Hepatocyte (in vitro differentiated cells): ENCODE measurements at regions not wholly inside any gene's neighbourhood (a gene's known extent, or its start where the extent isn't known, plus 50 kb on each side); places are given as distances from the start of the nearest gene placed in this dataset.

Experiments
- DNase-seq: peaks from one replicate; pipeline ENCODE4 v3.0.0-alpha.2; 2016; ENCODE audit warnings: low spot score
- H2AFZ ChIP-seq: fragments of 200-600 bp; sonication (generic); 2 replicates; pipeline ENCODE4 v1.6.0; 2016; ENCODE audit warnings: antibody characterized with exemption, mild to moderate bottlenecking
- H3K27ac ChIP-seq: fragments of 200-600 bp; sonication (generic); 2 replicates; pipeline ENCODE4 v1.5.1; 2016; ENCODE audit warnings: mild to moderate bottlenecking
- H3K27me3 ChIP-seq: fragments of 200-600 bp; sonication (generic); 2 replicates; pipeline ENCODE4 v1.6.1; 2016
- H3K36me3 ChIP-seq: fragments of 200-600 bp; sonication (generic); replicated peaks from 2 replicates; pipeline ENCODE4 v1.5.1; 2016; ENCODE audit warnings: low read depth; ENCODE audit not compliant: insufficient read depth
- H3K4me1 ChIP-seq: fragments of 200-600 bp; sonication (generic); 2 replicates; pipeline ENCODE4 v1.5.1; 2016; ENCODE audit warnings: mild to moderate bottlenecking, moderate library complexity; ENCODE audit not compliant: insufficient read depth
- H3K4me2 ChIP-seq: fragments of 200-600 bp; sonication (generic); 2 replicates; pipeline ENCODE4 v1.6.0; 2016
- H3K4me3 ChIP-seq: fragments of 200-600 bp; sonication (generic); 2 replicates; pipeline ENCODE4 v1.5.1; 2016; ENCODE audit warnings: mild to moderate bottlenecking
- H3K79me2 ChIP-seq: fragments of 200-600 bp; sonication (generic); 2 replicates; pipeline ENCODE4 v1.6.0; 2017; ENCODE audit warnings: mild to moderate bottlenecking
- H3K9me2 ChIP-seq: fragments of 200-600 bp; sonication (generic); replicated peaks from 2 replicates; pipeline ENCODE4 v1.6.0; 2017; ENCODE audit warnings: mild to moderate bottlenecking; ENCODE audit not compliant: insufficient read depth
- H3K9me3 ChIP-seq: fragments of 200-600 bp; sonication (generic); 2 replicates; pipeline ENCODE4 v1.5.1; 2016; ENCODE audit warnings: low read depth, mild to moderate bottlenecking
- H4K20me1 ChIP-seq: fragments of 200-600 bp; sonication (generic); 2 replicates; pipeline ENCODE4 v1.6.0; 2016; ENCODE audit warnings: mild to moderate bottlenecking; ENCODE audit not compliant: insufficient read depth, poor library complexity, severe bottlenecking
- CTCF ChIP-seq: fragments of 200-600 bp; sonication (generic); IDR thresholded peaks from 2 replicates; pipeline ENCODE4 v1.5.1; 2016; ENCODE audit warnings: antibody characterized with exemption, mild to moderate bottlenecking; ENCODE audit not compliant: poor library complexity
- EZH2 ChIP-seq: fragments of 200-600 bp; sonication (generic); IDR thresholded peaks from 2 replicates; pipeline ENCODE4 v1.6.1; 2016; ENCODE audit warnings: antibody characterized with exemption, mild to moderate bottlenecking, borderline replicate concordance
- EZH2phosphoT487 ChIP-seq: fragments of 200-600 bp; sonication (generic); IDR thresholded peaks from one replicate; pipeline ENCODE4 v1.6.1; 2018; ENCODE audit warnings: antibody characterized with exemption, mild to moderate bottlenecking, low read depth, moderate library complexity; ENCODE audit not compliant: unreplicated experiment, severe bottlenecking
- WGBS: methylation state at CpG from one replicate; pipeline ENCODE4 v1.1.6; 2016; ENCODE audit warnings: low lambda C conversion rate; ENCODE audit errors: missing lambda C conversion rate; 5-methylcytosine and 5-hydroxymethylcytosine counted together

GRCh38 chr3:160130071-160130470 lies 95.2 kb upstream of the C3orf80 start:
- Histone ChIP-seq H3K27me3 (no peaks in the 10 kb centered on the region), H3K9me3 (no peaks in the 10 kb centered on the region), H3K27ac (no peak overlapping the region), H3K36me3 (no peaks in the 10 kb centered on the region), H3K4me3 (no peak overlapping the region), H3K4me1 (no peaks in the 10 kb centered on the region), H3K79me2 (no peaks in the 10 kb centered on the region), H3K9me2 (no peaks in the 10 kb centered on the region), H2AFZ (no peak overlapping the region), H4K20me1 (no peaks in the 10 kb centered on the region), H3K4me2 (no peak overlapping the region)
- no peak for DNase-seq
- WGBS = 93% methylated on average over 3 of the region's 3 CpGs
- TF ChIP-seq EZH2phosphoT487 = no peak
- no peak for TF ChIP-seq EZH2
- TF ChIP-seq CTCF = no peak

- H2AFZ ChIP-seq = no peak overlapping the region
- no peaks in the 10 kb centered on the region for H3K27me3 ChIP-seq
- H3K9me3 ChIP-seq = no peaks in the 10 kb centered on the region
- no peak overlapping the region for H3K4me2 ChIP-seq
- H3K36me3 ChIP-seq = no peaks in the 10 kb centered on the region
- no peak overlapping the region for H3K4me3 ChIP-seq
- H3K9me2 ChIP-seq = no peaks in the 10 kb centered on the region
- TF ChIP-seq EZH2phosphoT487 (no peak), EZH2 (no peak), CTCF (no peak)
- 66% methylated on average over 2 of the region's 2 CpGs for WGBS
- no peaks in the 10 kb centered on the region for H3K4me1 ChIP-seq
- H4K20me1 ChIP-seq = no peaks in the 10 kb centered on the region
- no peaks in the 10 kb centered on the region for H3K79me2 ChIP-seq
- no peak overlapping the region for H3K27ac ChIP-seq
- no peak for DNase-seq
Observed at GRCh38 chr3:160130950-160131349, 94.3 kb upstream of the C3orf80 start.

- DNase-seq = no peak
- WGBS = 81% methylated on average over 4 of the region's 4 CpGs
- no peaks in the 10 kb centered on the region for H3K9me2 ChIP-seq
Observed at GRCh38 chr3:160132226-160132625, 93.0 kb upstream of the C3orf80 start.

More at GRCh38 chr3:160132226-160132625, 93.0 kb upstream of the C3orf80 start:
- Histone ChIP-seq H3K27me3 (no peaks in the 10 kb centered on the region), H3K4me1 (no peaks in the 10 kb centered on the region), H3K9me3 (no peaks in the 10 kb centered on the region), H3K4me2 (no peak overlapping the region), H3K36me3 (no peaks in the 10 kb centered on the region), H3K4me3 (no peak overlapping the region), H3K79me2 (no peaks in the 10 kb centered on the region), H4K20me1 (no peaks in the 10 kb centered on the region), H3K27ac (no peak overlapping the region), H2AFZ (no peak overlapping the region)
- TF ChIP-seq CTCF = no peak
- TF ChIP-seq EZH2 = no peak
- TF ChIP-seq EZH2phosphoT487 = no peak
